Thyroid gland (tissue), 4 donors: ENCODE measurements at regions not wholly inside any gene's neighbourhood (a gene's known extent, or its start where the extent isn't known, plus 50 kb on each side); places are given as distances from the start of the nearest gene placed in this dataset.
A peak's percentile ranks its signal among the peaks of the same experiment; 100 is the strongest.
"Not testable (repeated sequence)": the region's sequence is repeated elsewhere in the genome, so short reads cannot be mapped to it uniquely, and the experiment has no call there.

Source experiments
- DNase-seq, 2 donors: peaks; one replicate each; pipeline ENCODE4 v3.0.0-alpha.2; 2019
- H3K27ac ChIP-seq, 3 donors: fragments of 200-600 bp; sonication (generic); 1 replicate in 2 of 3; 2 replicates in 1 of 3; pipeline ENCODE4 v1.5.1; 2016 to 2019; ENCODE audit warnings: mild to moderate bottlenecking in 1 of 3, moderate library complexity in 1 of 3
- H3K27me3 ChIP-seq: fragments of 200-600 bp; sonication (generic); one replicate; pipeline ENCODE4 v1.5.1; 2019
- H3K36me3 ChIP-seq, 2 donors: fragments of 200-600 bp; sonication (generic); one replicate each; pipeline ENCODE4 v1.5.1; 2016 to 2019
- H3K4me1 ChIP-seq, 2 donors: fragments of 200-600 bp; sonication (generic); one replicate each; pipeline ENCODE4 v1.5.1; 2017 to 2019
- H3K4me3 ChIP-seq, 3 donors: fragments of 200-600 bp; sonication (generic); replicated peaks in 1 of 3; 1 replicate in 2 of 3; 2 replicates in 1 of 3; pipeline ENCODE4 v1.5.1; 2016; ENCODE audit warnings: mild to moderate bottlenecking in 1 of 3
- H3K9me3 ChIP-seq: fragments of 200-600 bp; sonication (generic); one replicate; pipeline ENCODE4 v1.5.1; 2017
- POLR2A ChIP-seq, 2 donors: fragments of 450-650 bp; IDR thresholded peaks; one replicate each; pipeline ENCODE4 v1.6.1; 2017; ENCODE audit warnings: antibody characterized with exemption in 2 of 2, mild to moderate bottlenecking in 2 of 2, moderate library complexity in 1 of 2
- WGBS, 2 donors: methylation state at CpG; one replicate each; pipeline ENCODE4 v1.1.5; 2017; 5-methylcytosine and 5-hydroxymethylcytosine counted together
- intact Hi-C: fragments of 100-400 bp; cut with DNase I; formaldehyde crosslinking; loops from one replicate; pipeline ENCODE4 v1.15.1; 2023
- TF ChIP-seq, protein P1 (sequence below), 6 experiments: fragments of 200-600 bp in 3 of 6; fragments of 450-650 bp in 3 of 6; sonication (generic) in 3 of 6; IDR thresholded peaks; one replicate each; pipeline ENCODE4 v1.5.1; 2016 to 2019; ENCODE audit warnings: antibody characterized with exemption in 6 of 6, mild to moderate bottlenecking in 2 of 6, inconsistent platforms in 1 of 6, moderate library complexity in 1 of 6

DNA sequence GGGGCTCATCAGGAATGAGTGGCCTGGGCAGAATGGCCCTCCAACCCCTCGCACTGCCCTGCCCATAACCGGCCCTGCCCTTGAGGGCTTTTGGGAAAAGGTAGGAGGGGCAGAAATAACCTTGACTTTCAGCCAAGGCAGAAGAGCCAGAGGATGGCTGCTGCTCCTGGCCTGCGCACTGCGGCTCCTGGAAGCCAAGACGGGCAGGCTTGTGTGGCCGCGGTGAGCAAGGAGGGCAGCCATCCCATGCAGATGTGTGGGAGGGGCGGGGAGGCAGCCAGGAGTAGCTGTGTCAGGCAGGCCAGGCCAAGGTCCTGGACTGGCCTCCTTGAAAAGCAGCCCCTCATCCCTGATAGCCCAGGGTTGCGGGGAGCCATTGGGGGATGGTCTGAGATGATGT lies 57.6 kb upstream of the URI1 start:
- H3K27me3 ChIP-seq = no peaks in the 10 kb centered on the region
- intact Hi-C loops = no loop called here
- peak in 1 of 2 donors; percentile 20 for DNase-seq

DNA sequence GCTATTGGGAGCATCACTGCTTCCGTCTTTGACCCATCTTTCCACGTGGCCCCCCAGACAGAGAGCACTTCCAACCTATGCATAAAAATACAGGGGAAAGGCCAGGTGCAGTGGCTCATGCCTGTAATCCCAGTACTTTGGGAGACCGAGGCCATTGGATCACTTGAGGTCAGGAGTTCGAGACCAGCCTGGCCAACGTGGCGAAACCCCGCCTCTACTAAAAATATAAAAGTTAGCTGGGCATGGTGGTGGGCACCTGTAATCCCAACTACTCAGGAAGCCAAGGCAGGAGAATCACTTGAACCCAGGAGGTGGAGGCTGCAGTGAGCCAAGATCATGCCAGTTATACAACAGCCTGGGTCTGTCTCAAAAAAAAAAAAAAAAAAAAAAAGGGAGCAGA lies 55.9 kb upstream of the URI1 start:
- H3K27me3 ChIP-seq, intact Hi-C loops, H3K36me3 ChIP-seq, H3K27ac ChIP-seq, H3K4me1 ChIP-seq, DNase-seq, H3K9me3 ChIP-seq, H3K4me3 ChIP-seq: not testable (repeated sequence)
- WGBS, 2 donors = 89 to 91% methylated on average over 7 of the region's 7 CpGs

More for the DNA sequence above, 57.6 kb upstream of the URI1 start:
- Histone ChIP-seq H3K27ac (no peak overlapping the region), H3K36me3 (no peaks in the 10 kb centered on the region), H3K4me3 (no peak overlapping the region), H3K9me3 (no peaks in the 10 kb centered on the region), H3K4me1 (peaks cover 7 to 13% of the 10 kb centered on the region in 2 donors)
- no peak for TF ChIP-seq POLR2A (IDR thresholded peaks at IDR 0.05)
- TF ChIP-seq, protein P1, sequence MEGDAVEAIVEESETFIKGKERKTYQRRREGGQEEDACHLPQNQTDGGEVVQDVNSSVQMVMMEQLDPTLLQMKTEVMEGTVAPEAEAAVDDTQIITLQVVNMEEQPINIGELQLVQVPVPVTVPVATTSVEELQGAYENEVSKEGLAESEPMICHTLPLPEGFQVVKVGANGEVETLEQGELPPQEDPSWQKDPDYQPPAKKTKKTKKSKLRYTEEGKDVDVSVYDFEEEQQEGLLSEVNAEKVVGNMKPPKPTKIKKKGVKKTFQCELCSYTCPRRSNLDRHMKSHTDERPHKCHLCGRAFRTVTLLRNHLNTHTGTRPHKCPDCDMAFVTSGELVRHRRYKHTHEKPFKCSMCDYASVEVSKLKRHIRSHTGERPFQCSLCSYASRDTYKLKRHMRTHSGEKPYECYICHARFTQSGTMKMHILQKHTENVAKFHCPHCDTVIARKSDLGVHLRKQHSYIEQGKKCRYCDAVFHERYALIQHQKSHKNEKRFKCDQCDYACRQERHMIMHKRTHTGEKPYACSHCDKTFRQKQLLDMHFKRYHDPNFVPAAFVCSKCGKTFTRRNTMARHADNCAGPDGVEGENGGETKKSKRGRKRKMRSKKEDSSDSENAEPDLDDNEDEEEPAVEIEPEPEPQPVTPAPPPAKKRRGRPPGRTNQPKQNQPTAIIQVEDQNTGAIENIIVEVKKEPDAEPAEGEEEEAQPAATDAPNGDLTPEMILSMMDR (IDR thresholded peaks at IDR 0.05) = no peak
- WGBS, 2 donors = 52 to 73% methylated on average over 9 of the region's 9 CpGs

DNA sequence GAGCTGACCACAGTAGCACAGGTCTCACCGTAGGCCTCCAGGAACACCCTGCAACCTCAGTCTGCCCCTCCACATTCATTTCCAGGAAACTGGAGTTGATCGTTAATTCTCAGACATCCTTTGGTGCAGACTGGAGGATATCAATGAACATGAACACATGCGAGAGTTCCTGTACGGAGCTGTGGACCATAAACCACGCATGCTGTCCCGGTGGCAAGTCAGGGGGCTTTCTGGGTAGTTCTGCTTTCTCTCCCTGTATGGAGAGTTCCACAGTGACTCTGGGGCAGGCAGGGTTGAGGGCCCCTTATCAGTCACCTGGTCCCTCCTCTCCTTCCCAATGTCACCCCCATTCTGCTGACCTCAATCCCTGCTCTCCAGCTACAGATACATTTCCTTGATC lies 55.5 kb upstream of the URI1 start:
- no peak overlapping the region for H3K27ac ChIP-seq
- TF ChIP-seq POLR2A (IDR thresholded peaks at IDR 0.05) = no peak
- TF ChIP-seq, protein P1 (IDR thresholded peaks at IDR 0.05) = no peak
- intact Hi-C loops = no loop called here

DNA sequence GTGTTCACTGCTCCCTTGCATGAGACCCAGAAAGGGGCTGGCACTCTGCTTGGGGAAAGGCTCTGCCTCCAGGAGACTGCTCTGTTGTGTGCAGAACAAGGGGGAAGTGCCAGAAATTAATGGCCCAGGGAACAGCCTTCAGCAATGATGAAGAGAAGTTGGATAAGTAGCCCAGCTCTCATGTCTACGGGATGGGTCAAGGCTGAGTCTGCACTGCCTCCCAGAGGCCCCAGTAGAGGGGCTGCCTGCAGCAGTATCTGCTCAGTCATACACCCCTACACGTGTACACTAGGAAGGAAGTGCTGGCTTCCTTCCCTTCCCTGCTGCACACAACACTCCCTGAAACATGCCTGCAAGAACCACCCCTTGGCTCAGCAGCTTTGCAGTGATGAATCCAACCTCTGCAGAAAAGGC lies 54.6 kb upstream of the URI1 start:
- 10% methylated on average over 2 of the region's 2 CpGs for WGBS, 2 donors
- TF ChIP-seq, protein P1 (IDR thresholded peaks at IDR 0.05) = no peak
- no peak for TF ChIP-seq POLR2A (IDR thresholded peaks at IDR 0.05)
- Histone ChIP-seq H3K27ac (no peak overlapping the region), H3K4me3 (no peak overlapping the region), H3K9me3 (no peaks in the 10 kb centered on the region), H3K4me1 (no peaks in the 10 kb centered on the region), H3K27me3 (no peaks in the 10 kb centered on the region), H3K36me3 (no peaks in the 10 kb centered on the region)
- intact Hi-C loops = no loop called here
- DNase-seq = no peak

More for the DNA sequence above, 55.5 kb upstream of the URI1 start:
- Histone ChIP-seq H3K36me3 (no peaks in the 10 kb centered on the region), H3K4me1 (no peaks in the 10 kb centered on the region), H3K9me3 (no peaks in the 10 kb centered on the region), H3K4me3 (no peak overlapping the region), H3K27me3 (no peaks in the 10 kb centered on the region)
- DNase-seq = no peak
- 83 to 84% methylated on average over 6 of the region's 6 CpGs for WGBS, 2 donors

DNA sequence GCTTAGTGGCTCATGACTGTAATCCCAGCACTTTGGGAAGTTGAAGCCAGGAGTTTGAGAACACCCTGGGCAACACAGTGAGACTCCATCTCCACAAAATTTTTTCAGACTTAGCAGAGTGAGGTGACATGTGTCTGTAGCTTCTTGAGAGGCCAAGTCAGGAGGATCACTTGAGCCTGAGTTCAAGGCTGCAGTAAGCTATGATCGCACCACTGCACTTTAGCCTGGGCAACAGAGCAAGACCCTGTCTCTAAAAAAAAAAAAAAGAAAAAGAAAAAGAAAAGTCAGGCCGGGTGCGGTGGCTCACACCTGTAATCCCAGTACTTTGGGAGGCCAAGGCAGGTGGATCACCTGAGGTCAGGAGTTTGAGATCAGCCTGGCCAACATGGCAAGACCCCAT lies 54.0 kb upstream of the URI1 start:
- H3K36me3 ChIP-seq, H3K4me3 ChIP-seq, intact Hi-C loops, DNase-seq, H3K27me3 ChIP-seq, H3K27ac ChIP-seq, H3K9me3 ChIP-seq, H3K4me1 ChIP-seq: not testable (repeated sequence)
- WGBS, 2 donors = 98 to 100% methylated on average over 3 of the region's 3 CpGs

DNA sequence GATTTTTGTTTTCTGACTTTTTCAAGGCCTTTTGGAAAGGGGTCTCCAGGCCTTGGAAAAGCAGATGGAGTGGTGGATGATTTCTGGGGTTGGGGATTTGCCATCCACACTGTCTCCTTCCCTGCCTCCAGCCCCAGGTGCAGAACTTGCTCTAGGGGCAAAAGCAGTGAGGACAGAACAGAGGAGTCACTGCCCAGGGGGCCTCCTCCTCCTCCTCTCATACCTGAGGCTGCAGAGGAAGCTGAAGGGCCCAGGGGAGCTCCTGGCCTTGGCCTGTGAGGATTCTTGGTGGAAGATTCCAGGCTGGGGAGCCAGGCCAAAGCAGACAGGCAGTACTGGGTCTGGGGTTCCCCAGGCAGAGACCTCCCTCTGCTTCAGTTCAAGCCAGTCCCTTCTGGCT lies 52.3 kb upstream of the URI1 start:
- H3K9me3 ChIP-seq = no peaks in the 10 kb centered on the region
- no peak overlapping the region for H3K27ac ChIP-seq
- no peaks in the 10 kb centered on the region for H3K27me3 ChIP-seq
- no peaks in the 10 kb centered on the region for H3K36me3 ChIP-seq
- TF ChIP-seq, protein P1 (IDR thresholded peaks at IDR 0.05) = no peak
- TF ChIP-seq POLR2A (IDR thresholded peaks at IDR 0.05) = no peak
- no peak overlapping the region for H3K4me3 ChIP-seq
- no peaks in the 10 kb centered on the region for H3K4me1 ChIP-seq
- intact Hi-C loops = no loop called here
- no peak for DNase-seq
